GM19395 (cell line): ENCODE measurements at regions not wholly inside any gene's neighbourhood (a gene's known extent, or its start where the extent isn't known, plus 50 kb on each side); places are given as distances from the start of the nearest gene placed in this dataset.
"Not testable (repeated sequence)": the region's sequence is repeated elsewhere in the genome, so short reads cannot be mapped to it uniquely, and the experiment has no call there.

Source experiments
- ATAC-seq: cut with Tn5 transposase; IDR thresholded peaks from one replicate; pipeline ENCODE4 v1.9.1; 2021; ENCODE audit warnings: mild to moderate bottlenecking, moderate library complexity; ENCODE audit not compliant: unreplicated experiment

- ATAC-seq = no peak
Observed at GRCh38 chr7:17083392-17084165, 201.8 kb upstream of the AGR3 start.

DNA sequence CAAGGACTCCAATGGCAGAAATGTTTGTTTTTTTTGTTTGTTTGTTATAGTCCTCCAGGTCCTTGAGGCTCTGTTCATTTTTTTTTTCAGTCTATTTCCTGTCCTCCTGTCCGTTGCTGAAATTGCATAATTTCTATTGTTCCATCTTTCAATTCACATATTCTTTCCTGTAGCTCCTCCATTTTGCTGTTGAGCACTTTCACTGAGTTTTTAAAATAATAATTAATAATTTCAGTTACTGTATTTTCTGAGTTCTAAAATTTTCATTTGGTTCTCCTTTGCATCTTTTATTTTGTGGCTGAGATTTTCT is 202.3 kb upstream of the AGR3 start:
- no peak for ATAC-seq

DNA sequence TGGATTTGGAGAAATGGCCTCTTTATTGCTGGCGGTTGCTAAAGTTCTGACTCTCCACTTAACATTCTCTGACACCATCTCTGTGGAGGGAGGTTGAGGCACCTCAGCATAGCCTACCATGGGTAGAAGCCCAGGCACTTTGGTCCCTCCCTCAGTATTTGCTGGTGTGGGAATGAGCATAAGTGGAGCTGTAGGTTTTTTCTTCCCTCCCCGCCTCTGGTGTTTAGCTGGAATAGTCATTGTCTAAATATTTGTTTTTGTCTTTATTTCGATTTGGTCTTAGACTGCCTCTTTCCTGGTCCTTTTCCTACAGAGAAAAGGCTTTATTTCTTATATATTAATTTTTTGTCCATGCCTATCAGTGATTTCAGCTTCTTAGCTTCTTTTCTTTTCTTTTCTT is 203.4 kb upstream of the AGR3 start:
- ATAC-seq = no peak

DNA sequence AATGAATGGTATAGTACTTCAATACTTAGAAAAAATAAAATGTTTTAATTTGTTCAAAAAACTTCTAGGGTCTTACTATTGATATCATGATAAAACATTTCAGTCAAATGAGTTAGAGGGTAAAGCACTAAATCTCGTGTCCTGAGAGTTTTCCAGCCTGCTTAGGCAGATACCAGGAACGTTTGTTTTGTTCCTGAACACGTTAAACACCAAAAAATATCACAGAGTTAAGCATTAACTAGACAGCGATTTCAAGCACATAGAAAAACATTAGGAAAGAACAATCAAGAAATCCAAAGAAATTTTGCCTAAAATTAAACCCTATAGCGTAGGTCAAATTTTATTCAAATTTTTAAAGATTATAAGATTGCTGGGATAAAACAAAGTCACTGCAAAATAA is 204.6 kb upstream of the AGR3 start:
- no peak for ATAC-seq

GRCh38 chr7:17090751-17091150 is 207.7 kb upstream of the AHR start:
- no peak for ATAC-seq

DNA sequence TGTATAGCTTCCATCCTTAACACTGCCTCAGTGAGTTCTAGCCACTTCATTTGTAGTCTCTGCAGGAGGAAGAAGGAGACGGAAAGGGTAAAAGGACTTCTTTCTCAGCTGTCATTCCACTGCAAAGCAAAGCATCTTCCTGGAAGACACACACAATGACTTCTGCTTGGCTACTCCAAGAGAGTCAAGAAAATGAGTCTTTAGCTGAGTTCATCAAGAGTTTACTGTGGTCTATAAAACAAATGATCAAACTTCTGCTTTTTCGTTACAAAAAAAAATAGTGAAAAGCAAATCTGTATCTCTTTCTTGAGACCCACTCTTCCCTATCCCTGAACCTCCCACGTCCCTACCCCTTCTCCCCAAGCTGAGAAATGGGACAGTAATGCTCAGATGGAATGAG is 205.0 kb upstream of the AHR start:
- ATAC-seq = no peak

DNA sequence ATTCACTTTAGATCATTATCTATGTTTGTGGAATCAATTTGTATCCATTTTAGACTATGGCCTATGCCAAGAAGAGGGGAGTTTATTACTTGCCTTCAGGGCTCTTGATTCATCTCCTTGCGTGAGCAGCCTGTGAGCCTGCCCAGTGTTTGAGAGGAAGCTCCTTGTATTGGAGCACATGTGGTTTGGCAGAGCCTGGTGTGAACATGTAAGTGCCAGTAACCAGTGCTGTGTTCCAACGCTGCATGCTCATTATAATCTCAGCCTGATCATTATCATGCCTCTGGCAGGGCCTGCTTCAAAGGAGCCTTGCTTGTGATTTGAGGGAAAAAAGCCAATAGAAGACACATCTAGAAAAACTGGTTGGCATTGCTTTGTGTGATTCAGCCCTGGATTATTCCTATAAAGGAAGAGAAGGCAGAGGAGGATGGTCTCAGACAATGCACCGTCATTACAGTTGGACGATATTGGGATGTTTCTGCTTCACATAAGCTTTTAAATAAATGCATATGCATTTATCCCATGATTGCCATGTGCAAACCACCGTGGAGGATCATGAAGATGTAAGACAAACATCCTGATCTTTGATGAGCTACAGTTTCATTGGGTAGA is 203.4 kb upstream of the AHR start:
- no peak for ATAC-seq

- no peak for ATAC-seq
Observed at GRCh38 chr7:17095931-17096330, 202.5 kb upstream of the AHR start.

DNA sequence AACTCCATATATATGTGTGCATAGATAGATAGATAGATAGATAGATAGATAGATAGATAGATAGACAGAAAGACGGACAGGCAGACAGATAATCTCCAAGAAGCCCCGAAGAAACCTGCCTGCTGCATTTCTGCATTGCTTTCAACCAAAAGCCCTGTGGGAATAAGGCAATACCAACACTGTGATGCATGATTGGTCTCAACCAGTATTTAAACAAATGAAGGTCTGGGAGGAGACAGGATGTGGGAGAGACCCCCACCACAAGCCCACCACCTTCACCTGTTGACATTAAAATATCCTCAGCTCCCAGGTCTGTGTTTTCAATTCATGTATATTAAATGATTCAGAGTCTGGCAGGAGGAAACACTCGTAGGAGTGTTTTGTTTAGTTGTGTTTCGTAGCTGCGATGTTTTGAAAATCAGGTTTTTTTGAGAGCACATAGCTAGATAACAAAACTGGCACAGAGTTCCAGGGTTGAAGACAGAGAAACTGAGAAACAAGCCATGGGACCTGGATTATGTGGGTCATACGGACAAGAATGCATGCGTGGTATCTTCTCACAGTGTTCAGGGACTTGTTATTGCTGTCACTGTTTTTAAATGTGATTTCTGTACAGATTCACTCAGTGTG is 200.7 kb upstream of the AHR start:
- ATAC-seq = no peak

GRCh38 chr7:17098515-17098914 is 199.9 kb upstream of the AHR start:
- ATAC-seq = no peak

GRCh38 chr7:17099083-17099973 is 199.1 kb upstream of the AHR start:
- ATAC-seq = no peak

- ATAC-seq = not testable (repeated sequence)
Observed at GRCh38 chr7:17099974-17100509, 198.4 kb upstream of the AHR start.

DNA sequence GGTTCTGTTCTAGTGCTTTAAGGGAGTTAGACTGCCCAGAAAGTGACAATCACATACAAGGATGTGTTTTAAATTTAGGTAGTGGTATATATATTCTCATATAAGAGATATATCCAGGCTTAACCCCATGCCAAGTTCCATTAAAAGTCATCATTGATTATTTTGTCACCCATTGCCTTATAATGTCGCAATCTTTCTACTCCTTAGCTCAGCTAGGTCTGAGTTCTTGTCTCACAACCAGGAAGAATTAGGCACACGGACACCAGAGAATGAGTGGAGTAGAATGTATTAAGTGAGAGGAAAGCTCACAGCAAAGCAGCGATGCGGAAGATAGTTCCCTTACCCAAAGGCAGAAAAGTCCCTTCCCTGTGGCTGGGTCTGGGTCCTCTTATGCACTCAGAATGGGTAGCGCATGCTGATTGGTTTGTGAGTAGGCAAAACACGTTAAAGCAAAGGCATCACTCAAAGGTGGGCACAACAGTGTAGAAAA is 197.2 kb upstream of the AHR start:
- ATAC-seq = no peak

GRCh38 chr7:17103170-17103569 is 195.3 kb upstream of the AHR start:
- no peak for ATAC-seq

GRCh38 chr7:17103984-17104383 is 194.5 kb upstream of the AHR start:
- ATAC-seq = no peak

- ATAC-seq = no peak
Observed at GRCh38 chr7:17104419-17104818, 194.0 kb upstream of the AHR start.

- no peak for ATAC-seq
Observed at GRCh38 chr7:17105701-17106100, 192.8 kb upstream of the AHR start.

DNA sequence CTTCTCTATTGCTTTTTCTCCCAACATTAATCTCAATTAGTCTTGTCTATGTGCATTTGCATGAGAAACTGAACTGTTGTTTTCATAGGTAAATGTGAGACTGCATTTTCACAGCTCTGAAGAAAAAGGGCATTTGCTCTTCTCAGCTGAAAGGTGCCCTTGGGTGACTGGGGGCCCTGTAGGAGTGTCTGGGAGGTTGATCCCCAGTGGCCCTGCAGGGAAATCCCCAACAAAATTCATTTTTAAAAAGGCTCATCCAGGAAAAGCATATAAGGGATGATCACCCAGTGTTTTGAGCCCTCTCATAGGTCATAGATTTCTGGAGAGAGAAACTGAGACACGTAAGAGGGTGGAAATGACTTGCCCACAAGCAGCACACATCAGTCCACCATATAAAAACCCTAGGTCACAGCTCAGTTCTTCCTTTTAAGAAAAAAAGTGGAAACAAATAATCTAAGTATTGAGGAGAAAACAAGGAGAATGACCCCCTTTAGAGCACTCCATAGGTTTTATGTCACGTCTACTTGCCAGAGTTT is 190.3 kb upstream of the AHR start:
- ATAC-seq = no peak

DNA sequence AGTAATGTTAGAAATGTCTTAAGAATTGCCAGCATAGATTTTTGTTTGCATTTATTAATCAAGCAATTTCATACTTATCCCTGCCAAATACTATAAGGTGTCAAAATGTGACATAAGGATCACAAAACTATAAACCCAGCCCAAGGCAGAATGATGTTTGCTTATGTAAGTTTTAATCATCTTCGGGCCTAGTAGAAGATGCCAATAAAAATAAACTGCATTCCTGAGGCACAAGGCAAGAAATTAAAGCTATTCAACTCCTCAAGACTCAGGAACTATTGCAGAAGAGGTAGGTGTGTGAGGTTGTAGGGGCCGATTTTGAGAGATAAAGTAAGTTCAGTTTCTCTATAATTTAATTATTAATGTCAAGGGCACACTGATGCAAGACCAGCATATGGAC is 189.4 kb upstream of the AHR start:
- ATAC-seq = no peak

DNA sequence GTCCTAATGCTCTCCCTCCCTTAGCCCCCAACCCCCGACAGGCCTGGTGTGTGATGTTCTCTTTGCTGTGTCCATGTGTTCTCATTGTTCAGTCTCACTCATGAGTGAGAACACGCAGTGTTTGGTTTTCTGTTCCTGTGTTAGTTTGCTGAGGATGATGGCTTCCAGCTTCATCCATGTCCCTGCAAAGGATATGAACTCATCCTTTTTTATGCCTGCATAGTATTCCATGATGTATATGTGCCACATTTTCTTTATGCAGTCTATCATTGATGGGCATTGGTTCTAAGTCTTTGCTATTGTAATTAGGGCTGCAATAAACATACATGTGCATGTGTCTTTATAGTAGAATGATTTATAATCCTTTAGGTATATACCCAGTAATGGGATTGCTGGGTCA is 184.7 kb upstream of the AHR start:
- not testable (repeated sequence) for ATAC-seq

DNA sequence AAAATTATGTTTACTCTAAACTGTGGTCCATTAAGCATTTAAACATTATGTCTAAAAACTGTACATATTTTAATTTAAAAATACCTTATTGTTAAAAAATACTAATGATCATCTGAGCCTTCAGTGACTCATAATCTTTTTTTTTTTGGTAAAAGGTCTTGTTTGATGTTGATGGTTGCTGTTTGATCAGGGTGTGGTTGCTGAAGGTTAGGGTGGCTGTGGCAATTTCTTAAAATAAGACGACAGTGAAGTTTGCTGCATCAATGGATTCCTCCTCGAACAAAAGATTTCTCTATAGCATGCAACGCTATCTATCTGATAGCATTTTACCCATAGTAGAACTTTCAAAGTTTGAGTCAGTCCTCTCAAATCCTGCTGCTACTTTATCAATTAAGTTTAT is 180.0 kb upstream of the AHR start:
- no peak for ATAC-seq
